HG03520 (cell line): ENCODE measurements at regions not wholly inside any gene's neighbourhood (a gene's known extent, or its start where the extent isn't known, plus 50 kb on each side); places are given as distances from the start of the nearest gene placed in this dataset.

Source experiments
- ATAC-seq: cut with Tn5 transposase; IDR thresholded peaks from one replicate; pipeline ENCODE4 v1.9.1; 2021; ENCODE audit warnings: mild to moderate bottlenecking, moderate library complexity; ENCODE audit not compliant: unreplicated experiment

- ATAC-seq: no peak
These were observed 330.2 kb downstream of the C16orf95 start for GRCh38 chr16:86986809-86987487.

GRCh38 chr16:86987746-86988670 lies 329.2 kb downstream of the C16orf95 start:
- ATAC-seq: no peak

- ATAC-seq: no peak
These were observed 328.1 kb downstream of the C16orf95 start for GRCh38 chr16:86988920-86989696.

GRCh38 chr16:86990451-86990850 lies 326.7 kb downstream of the C16orf95 start:
- no peak for ATAC-seq

- ATAC-seq: no peak
These were observed 325.5 kb downstream of the C16orf95 start for GRCh38 chr16:86991679-86992078.

- ATAC-seq: no peak
These were observed 324.6 kb downstream of the C16orf95 start for GRCh38 chr16:86992587-86992986.

- ATAC-seq: no peak
These were observed 323.6 kb downstream of the C16orf95 start for GRCh38 chr16:86993426-86994110.

GRCh38 chr16:86994215-86994614 lies 323.0 kb downstream of the C16orf95 start:
- no peak for ATAC-seq

- no peak for ATAC-seq
These were observed 322.5 kb downstream of the C16orf95 start for GRCh38 chr16:86994651-86995171.

- no peak for ATAC-seq
These were observed 321.7 kb downstream of the C16orf95 start for GRCh38 chr16:86995456-86995855.

GRCh38 chr16:86996081-86996480 lies 321.1 kb downstream of the C16orf95 start:
- no peak for ATAC-seq

- ATAC-seq: no peak
These were observed 320.1 kb downstream of the C16orf95 start for GRCh38 chr16:86997058-86997457.

- no peak for ATAC-seq
These were observed 318.8 kb downstream of the C16orf95 start for GRCh38 chr16:86998196-86999001.

- no peak for ATAC-seq
These were observed 317.2 kb downstream of the C16orf95 start for GRCh38 chr16:87000001-87000400.

GRCh38 chr16:87002717-87003413 lies 314.3 kb downstream of the C16orf95 start:
- no peak for ATAC-seq

GRCh38 chr16:87003414-87003755 lies 313.8 kb downstream of the C16orf95 start:
- no peak for ATAC-seq

- no peak for ATAC-seq
These were observed 311.2 kb downstream of the C16orf95 start for GRCh38 chr16:87006021-87006420.

GRCh38 chr16:87006789-87007745 lies 310.1 kb downstream of the C16orf95 start:
- ATAC-seq: no peak
